ENCODE measurements at regions not wholly inside any gene's neighbourhood (a gene's known extent, or its start where the extent isn't known, plus 50 kb on each side); places are given as distances from the start of the nearest gene placed in this dataset.
A peak's percentile ranks its signal among the peaks of the same experiment; 100 is the strongest.

DNA sequence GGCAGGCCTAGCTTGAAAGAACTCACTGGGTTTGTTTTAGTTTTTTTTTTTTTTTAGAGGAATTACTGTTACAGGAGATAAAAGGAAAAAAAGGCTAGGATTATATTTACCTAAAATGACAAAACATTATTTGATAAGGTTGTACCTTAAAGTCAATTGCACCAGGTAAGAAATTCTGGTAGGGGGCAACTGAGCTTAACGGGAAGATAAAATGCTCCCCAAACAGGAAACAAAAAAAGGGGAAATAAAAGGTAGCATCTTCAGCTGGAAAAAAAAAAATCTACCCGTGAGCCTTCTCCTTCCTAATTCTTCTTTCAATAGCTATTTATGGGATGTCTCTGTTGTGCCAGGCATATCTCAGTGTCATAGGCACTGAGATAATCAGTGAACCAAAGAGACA, 164.5 kb downstream of the PIK3R1 start:
- ATAC-seq = no peak

DNA sequence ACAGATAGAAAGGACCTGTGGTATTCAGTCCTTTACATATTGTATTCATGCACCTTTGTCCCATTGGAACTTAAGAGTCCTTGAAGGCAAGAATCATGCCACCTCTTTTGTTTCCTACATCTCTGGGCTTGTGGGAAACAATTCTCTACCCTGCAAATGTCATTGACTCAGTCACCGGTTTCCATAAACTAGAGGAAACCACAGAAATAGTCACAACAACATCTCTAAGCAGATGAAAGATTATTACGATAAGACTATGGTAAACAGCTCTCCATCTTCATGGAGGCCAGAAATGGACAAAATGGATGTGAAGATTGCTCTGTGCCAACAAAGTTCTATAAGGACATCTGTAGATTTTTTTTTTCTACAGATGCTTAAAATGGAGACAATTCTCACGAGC, 165.5 kb downstream of the PIK3R1 start:
- ATAC-seq = peak in 1 of 2 donors; percentile 36

DNA sequence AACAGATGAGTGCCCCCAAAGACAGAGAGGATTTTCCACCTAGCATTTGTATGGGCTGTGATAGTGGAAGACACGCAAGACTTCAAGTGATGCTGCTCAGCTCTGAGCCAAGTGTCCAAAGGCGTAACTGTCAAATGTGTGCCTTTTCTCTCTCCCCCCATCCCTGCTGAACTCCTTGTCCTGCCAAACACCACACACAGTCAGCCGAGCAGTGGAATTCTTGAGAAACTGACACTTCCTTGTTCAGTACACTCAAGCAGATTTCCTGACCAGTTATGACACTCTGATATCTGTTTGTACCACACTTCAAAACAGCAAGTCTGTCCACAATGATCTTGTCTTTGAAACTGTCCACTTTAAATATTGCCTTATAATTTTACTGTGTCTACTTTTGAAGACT, 166.4 kb downstream of the PIK3R1 start:
- ATAC-seq = no peak

DNA sequence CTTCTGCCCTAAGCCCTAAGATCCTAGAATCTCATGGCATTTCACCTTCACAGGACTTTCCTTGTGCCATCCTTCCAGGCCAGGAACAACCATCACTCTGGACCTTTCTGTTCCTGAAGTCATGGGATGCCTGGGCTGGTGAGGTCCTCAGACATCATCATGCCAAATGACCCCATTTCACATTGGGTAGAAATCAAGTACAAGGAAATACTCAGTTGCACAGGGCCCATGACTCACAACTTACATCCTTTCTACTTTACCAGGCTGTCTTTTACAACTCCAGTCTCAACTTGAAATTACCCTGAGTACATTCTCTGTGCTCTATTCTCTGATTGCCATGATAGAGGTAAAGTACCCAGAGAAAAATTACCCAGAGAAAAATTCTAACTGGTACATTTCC, 167.1 kb downstream of the PIK3R1 start:
- ATAC-seq = no peak

DNA sequence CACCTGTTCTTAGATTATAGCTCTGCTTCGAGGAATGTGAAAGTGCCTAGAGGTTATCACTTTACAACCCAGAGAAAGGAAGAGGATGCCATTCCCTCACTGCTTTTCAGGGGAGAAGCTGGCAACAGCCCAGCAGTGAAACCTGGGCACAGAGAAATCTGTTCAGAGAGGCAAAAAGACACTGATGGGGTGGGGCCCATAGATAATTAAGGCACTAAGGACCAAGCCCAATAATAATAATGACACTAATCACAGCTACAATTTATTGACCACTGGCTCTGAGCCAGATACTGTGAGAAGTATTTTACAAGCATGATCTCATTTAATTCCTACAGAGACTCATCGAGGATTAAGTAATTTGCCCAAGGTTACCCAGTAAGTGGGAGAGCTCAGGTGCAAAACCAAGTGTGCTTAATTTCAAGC, 168.3 kb downstream of the PIK3R1 start:
- ATAC-seq = no peak

DNA sequence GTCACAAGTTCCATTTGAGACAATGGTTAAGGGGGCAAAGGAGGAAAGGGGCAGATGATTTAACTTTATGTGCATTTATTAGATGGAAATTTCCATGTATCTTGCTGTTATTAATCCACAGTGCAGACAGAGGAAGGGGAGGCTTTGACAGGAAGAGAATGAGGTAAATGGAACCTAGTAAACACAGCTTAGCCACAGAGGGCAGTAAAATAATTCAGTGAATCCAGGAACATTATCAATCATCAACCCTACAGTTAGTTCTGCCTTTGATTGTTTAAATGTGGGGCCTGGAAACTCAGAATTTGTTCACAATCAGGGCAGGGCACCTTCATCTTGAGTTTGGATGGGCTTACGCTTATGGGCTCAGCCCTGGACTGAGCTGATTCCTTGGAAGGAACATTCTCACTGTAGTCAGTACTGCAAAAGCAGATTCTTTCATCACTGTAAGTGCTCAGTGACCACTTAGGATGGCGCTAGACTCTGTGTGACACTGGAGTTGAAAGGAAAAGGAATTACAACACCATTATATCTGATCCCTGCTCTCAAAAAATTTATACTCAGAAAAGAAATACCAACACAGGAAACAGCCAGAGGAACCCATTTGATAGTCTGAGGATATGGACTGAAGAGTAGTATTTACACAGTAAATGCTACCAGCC, 169.5 kb downstream of the PIK3R1 start:
- no peak for ATAC-seq

DNA sequence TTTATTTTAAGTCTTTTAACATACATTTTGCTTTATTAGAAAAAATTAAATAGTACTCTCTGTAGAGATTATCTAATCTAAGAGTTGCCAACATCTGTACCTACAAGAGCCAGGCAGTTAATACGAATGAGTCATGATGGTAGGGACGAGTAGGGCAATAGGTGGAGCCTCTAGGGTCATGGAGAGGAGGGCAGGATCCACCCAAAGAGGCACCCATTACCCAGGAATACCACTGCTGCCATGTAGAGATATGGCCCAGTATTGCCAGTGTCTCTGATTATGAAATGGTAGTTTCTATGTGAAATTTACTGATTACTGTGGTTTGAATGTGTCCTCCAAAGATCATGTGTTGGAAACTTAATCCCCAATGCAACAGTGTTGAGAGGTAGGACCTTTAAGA, 170.4 kb downstream of the PIK3R1 start:
- no peak for ATAC-seq

DNA sequence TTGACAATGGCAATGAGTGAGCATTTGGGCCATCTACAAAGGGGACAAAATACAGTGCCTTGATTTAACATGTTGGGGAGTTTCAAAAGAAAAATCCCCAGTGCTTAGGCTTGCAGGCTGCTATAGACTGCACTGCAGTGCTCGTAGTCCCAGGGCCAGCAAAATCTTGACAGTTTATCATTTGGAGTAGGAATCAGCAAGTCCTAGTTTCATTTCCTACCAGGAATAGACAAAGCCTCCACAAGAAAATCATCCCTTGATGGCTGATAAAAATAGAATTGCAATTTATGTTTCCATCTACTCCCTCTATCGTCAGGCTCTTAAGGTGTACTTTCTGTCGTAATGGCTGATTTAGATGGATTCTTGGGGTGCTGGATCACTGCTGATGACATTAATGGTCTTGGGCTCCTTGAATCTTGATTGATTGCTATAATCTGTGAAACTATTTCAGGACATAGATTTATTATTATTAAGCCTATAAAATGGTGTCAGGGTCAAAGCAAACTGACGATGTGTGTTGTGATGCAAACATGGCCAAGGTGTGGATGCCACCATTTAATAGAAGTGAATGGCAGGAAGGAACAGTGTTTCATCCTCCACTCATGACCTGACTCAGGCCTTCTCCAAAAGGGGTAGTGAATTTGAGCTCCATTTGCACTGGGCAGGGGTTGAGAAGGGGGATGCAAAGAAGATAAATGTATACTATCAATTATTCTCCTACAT, 171.7 kb downstream of the PIK3R1 start:
- no peak for ATAC-seq

DNA sequence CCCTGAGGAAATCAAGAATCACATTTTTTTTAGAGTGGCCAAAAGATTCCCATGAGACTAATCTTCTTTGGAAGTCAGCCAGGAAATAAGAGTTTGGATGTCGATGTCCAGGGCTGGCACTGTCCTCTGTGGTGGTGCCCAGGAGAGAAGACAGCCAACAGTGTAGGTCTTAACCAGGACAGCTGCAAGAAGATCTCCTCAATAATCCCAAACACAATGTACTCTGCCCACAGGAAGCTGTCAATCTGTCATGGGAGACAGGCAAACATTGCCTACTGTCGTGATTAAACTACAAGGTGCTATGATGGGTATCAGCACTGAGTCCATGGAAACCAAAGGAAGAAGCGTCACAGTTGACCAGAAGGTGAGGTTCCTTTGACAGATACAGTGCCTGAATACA, 174.1 kb downstream of the PIK3R1 start:
- no peak for ATAC-seq

DNA sequence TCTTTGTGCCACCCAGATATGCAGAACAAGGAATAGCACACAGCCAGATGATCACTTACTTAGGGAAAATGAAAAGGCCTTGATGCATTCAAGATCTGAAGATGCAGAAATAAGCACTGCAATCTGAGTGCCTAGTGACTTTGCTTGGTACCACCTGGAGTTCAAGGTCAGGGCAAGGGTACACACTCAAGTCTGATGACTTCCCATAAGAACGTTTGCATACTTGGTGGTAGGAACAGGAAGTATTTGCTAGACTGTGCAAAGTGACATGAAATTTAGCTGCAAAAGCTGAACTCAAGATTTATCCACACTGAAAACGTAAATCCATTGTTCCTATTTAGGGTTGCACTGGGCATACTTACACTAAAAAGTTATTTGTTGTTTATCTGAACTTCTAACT, 177.1 kb downstream of the PIK3R1 start:
- no peak for ATAC-seq

DNA sequence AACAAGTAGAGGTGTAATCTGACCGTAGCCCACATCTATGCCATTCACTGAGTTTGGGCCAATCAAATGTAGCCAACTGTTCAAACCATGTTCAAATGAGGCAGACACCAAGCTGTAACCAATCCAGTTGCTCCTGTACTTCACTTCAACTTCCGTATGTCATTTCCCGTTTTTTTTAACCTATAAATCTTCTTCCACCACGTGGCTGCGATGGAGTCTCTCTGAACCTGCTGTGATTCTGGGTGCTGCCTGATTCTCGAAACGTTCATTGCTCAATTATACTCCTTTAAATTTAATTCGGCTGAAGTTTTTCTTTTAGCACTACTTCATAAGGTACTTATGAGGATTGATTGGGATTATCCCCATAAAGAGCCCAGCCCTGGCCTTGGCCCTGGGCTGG, 179.7 kb downstream of the PIK3R1 start:
- ATAC-seq = no peak

DNA sequence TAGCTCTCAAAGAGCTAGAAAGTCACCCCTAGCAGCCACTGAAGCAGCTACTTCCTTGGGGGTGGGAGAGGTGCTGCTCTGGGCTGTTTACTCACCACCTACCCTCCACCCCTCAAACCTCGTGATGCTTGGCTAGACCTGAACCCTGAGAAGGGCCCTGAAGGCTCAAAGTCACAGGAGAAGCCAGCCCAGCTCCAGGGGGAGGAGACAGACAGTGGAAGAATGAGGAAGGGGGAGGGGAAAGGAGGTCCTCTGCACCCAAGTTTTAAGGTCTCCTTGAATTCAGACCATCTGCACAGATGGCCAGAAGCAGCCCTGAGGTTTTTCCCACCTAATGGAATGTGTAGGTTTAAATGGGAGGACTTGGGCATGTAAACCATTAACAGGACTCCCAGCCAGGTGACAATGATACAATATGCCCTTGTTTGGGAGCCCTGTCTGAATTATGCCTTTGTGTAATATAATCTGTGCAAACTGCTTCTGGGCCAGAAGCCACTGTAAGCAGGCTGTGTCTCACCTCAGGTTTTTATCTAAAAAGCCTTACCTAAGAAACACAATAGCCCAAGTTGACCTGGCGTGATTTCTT, 180.5 kb downstream of the PIK3R1 start:
- no peak for ATAC-seq

DNA sequence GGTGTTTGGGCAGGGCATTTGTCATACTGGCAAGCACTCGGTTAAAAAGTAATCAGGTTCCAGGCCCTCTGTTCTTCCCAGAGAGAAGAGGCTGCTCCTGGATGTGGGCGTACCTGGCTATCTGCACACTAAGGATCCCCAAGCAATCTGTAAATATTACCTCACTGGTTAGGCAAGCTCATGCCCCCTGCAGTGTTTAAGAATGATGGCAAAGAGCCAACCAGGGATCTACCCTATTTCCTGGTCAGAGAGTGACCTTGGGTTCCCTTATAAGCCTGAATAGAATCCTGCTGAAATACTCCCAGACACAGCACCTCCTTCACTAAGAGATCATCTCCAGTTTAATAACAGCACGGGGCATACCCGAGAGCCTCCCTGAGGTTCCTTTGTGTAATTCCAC, 181.2 kb downstream of the PIK3R1 start:
- no peak for ATAC-seq

DNA sequence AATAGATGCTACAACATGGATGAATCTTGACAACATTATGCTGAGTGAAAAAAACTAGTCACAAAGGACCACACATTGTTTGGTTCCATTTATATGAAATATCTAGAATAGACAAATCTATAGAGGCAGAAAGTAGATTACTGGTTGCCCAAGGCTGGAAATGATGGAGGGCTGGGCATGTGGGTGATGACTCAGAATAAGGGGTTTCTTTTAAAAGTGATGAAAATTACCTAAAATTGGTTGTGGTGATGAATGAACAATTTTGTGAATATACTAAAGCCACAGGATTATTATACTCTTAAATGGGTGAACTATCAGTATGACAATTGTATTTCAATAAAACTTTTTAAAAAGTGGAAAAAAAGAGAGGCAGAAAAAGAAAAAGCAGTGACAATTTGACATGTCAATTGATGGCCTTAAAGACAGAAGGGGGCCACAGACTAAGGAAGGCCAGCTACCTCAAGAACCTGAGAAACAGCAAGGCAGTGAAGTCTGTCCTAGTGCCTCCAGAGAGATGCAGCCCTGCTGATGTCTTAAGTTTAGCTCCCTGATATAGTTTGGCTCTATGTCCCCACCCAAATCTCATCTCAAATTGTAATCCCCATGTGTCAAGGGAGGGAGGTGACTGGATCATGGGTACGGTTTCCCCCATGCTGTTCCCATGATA, 182.7 kb downstream of the PIK3R1 start:
- ATAC-seq = peak; percentile 49 to 55

DNA sequence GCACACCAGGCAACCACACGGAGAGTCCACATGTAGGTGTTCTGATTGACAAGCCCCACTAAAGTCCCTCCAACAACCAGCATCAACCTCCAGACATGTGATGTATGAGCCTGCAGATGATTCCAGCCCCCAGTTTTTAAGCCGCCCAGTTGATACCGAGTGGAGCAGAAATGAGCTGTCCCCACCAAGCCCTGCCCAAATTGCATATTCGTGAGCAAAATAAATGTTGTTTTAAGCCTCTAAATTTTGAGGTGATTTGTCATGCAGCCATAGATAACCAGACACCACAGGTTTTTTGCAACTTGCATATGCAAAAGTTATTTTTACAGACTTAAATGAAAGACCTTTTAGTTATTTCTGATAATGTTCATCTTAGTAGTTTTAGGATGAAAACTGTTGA, 187.7 kb downstream of the PIK3R1 start:
- ATAC-seq = no peak

DNA sequence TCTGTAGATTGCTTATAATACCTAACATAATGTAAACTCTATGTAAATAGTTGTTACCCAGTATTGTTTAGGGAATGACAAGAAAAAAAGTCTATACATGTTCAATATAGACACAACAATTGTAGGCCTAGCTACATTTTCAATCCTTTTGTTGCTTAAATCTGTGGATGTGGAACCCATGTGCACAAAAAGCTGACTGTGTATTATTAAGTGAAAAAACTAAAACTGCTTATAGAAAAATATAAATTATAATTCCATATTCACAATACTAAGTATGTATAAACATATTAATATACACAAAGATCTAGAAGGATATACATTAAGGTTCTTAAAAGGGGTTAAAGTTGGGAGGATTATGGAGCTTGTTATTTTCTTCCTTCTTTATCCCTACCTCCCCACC, 188.7 kb downstream of the PIK3R1 start:
- ATAC-seq = no peak

DNA sequence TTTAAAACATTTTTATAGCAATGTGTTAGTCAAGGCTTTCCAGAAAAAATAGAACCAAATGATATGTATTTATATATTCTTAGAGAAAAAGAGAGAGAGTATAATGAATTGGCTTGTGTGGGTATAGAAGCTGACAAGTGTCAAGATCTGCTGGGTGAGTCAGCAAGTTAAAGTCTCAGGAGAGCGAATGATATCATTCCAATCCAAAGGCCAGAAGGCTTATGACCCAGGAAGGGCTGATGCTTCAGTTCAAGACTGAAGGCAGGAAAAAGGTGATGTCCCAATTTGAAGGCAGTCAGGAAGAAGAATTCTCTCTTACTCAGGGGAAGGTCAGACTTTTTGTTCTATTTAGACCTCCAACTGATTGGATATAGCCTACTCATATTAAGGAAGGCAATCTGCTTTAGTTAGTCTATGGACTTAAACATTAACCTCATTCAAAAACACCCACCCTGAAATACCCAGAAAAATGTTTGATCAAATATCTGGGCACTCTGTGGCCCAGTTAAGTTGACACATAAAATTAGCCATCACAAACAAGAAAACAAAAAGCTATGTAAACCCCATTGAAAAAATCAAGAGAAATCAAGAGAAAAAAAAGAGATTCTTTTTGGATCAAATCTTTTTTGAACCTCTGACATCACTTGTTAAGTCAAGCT, 189.6 kb downstream of the PIK3R1 start:
- no peak for ATAC-seq

DNA sequence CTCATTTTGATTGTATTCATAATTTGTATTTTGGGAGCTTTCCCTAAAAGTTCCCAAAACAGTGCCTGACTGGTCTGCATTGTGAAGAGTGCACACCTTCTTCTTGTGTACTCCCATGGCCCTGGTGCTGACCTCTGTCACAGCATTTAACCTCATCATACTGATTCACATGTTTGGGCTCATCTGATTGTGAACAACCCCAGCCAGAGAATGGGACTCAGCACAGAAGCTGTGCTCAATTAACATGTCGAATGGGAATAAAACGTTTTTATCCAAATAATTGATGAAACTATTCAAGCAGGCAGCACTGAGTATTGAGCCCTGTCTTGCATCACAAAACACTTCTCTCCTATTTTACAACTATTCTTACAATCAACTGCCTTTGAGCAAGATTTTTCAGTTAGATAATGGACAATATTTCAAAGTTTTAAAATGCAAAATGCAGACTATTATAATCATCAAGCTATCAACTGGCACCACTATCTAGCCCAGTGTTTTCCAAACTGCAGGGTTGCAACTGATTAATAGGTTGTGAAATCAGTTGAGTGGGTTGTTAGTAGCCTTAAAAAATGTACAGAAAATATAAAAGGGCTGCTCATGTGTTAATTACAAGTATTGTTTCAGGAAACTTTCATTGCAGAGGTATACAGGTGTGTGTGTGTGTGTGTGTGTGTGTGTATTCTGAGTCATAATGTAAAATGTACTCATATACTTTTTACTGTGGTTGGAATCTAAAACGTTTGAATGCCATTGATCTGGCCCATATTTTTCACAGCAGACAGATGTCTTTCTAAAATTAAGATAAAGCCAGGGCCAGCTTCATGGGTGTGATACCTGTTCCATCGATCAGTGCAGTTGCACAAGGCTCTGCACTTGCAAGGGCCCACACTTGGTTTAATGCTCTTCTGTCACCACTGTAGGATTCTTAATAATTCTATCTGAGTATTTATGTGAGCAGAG, 190.5 kb downstream of the PIK3R1 start:
- peak; percentile 65 to 67 for ATAC-seq

DNA sequence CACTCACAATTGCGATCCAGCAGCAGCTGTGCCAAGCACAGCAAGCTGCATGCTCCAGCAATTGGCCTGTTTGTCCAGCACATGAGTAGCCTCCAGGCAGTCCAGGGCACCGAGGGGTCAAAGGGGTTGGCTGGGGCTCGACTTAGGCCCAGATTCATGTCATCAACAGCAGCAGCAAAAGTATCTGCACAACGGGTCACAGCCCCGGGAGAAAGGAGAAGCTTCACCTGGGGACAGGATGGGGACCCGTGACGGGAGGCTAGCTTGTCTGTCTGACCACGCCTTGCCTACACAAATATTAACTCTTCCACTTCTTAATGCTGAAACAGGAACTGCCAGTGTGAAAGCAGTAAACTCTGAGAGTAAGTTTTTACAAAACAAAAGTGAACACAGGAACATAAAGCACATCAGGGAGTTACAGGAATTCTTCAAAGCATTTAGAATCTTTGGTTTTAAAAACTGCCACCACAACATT, 191.2 kb downstream of the PIK3R1 start:
- ATAC-seq = peak in 1 of 2 donors; percentile 20

DNA sequence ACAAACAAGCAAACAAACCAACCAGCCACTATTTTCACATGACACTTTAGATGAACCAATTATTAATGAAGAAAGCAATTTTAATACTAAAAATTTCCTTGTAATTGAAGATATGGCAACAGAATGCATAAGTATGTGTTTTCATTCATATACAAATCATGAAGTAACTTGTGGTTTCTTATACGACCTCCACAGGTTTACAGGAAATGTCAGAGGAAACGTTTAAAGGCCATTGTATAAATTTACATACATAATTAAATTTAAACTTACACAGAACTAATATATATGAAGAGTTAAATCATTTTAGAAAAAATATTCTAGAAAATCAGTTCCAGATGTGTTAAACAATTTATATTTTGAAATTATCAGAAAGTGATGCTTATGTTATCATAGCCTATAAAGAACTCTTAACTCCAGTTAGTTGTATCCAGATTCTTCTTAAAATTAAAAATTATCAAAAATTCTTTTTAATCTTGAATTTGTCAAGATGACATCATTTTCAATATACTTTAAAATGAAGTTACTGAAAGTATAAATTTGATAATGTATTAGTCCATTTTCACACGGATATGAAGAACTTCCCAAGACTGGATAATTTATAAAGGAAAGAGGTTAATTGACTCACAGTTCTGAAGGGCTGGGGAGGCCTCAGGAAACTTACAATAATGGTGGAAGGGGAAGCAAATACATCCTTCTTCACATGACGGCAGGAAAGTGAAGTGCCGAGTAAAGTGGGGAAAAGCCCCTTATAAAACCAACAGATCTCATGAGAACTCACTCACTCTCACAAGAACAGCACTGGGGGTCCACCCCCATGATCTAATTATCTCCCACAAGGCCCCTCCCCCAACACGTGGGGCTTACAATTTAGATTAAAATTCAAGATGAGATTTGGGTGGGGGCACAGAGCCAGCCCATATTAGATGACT, 192.0 kb downstream of the PIK3R1 start:
- no peak for ATAC-seq

All from activated CD4-positive, CD25-positive, alpha-beta regulatory T cell treated with anti-CD3 and anti-CD28 coated beads, Interleukin-2, amount 50 U/mL, for 24 hours (primary cell).